Medulla oblongata (tissue), 1 donor: ENCODE measurements at regions not wholly inside any gene's neighbourhood (a gene's known extent, or its start where the extent isn't known, plus 50 kb on each side); places are given as distances from the start of the nearest gene placed in this dataset.

ENCODE experiments used
- DNase-seq: peaks from one replicate; pipeline ENCODE4 v3.0.0-alpha.2; 2015; ENCODE audit errors: extremely low spot score

DNA sequence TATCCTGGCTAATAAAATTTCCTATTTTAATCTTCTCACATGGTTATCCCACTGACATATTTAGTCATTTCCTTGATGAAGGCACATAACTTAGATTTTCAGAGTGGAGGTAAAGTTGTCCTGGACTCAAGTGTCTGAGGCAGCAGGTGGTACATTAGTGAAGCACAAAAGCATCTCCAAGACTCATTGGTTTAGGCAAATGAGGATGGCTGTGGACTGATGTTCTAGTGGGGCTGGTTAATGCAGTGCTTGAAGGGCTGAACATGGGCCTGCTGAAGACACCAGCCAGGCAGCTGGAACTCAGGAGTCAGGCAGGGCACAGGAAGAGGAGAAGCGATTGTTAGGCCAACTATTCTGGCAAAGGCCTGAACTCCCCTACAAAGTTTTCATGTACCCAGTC is 76.3 kb upstream of the SESN3 start:
- no peak for DNase-seq

DNA sequence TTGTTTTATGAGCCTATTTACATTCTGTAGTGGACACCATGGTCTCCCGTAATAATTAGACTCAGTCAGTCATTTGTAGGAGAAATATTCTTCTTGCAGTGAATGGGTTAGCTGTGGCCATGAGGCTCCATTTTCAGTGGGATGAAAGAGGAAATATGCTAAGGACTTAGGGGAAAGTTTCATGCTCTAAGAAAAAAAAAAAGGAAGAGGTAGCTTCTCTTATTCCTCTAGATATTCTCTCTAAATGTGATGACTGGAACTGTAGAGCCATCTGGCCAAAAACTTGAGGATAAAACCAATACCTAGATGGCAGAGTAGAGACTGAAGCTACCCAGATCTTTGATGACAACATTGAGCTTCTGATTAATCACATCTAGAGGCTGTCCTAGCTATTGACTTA is 75.8 kb upstream of the SESN3 start:
- peak; percentile 38 for DNase-seq

DNA sequence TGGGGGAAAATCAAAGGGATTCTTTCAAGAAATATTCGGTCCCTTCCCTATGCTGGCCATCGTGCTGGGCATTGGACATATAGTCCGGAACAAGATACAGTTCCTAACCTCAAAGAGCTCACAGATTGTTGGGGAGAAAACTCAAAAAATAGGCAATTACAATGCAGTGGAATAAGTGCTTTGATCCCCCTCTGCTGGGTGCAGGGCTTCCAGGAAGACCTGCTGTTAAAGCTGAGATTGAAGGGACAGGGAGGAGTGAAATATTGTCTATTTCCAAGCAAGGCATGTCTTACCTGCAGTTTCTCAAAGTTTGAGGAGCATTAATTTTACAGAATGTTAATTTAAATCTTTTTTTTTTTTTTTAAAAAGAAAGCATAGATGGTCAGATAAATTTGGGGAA is 75.1 kb upstream of the SESN3 start:
- DNase-seq: no peak

- DNase-seq: no peak
Measured at GRCh38 chr11:95305705-95306104, 74.7 kb upstream of the SESN3 start.

GRCh38 chr11:95304777-95305176 is 73.8 kb upstream of the SESN3 start:
- no peak for DNase-seq

DNA sequence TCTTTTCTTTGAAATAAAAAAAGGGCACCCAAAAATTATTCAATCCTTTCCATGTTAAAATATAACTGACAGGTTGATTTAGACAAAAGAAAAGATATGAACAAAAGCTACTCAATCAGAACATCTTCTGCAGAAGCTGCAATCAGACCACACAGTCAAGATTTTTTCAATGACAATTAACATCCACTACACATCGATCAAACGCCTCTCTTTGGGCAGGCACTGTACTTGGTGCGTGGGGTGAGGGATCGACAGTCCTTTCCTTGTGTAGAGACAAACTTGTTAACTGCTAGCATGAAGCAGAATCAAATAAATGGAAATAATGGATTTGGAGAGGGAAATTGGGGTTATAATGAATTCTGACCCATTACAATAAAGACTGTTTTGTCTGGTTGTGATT is 71.2 kb upstream of the SESN3 start:
- DNase-seq: no peak

- no peak for DNase-seq
Measured at GRCh38 chr11:95301474-95301873, 70.5 kb upstream of the SESN3 start.

- no peak for DNase-seq
Measured at GRCh38 chr11:95299078-95299679, 68.2 kb upstream of the SESN3 start.

DNA sequence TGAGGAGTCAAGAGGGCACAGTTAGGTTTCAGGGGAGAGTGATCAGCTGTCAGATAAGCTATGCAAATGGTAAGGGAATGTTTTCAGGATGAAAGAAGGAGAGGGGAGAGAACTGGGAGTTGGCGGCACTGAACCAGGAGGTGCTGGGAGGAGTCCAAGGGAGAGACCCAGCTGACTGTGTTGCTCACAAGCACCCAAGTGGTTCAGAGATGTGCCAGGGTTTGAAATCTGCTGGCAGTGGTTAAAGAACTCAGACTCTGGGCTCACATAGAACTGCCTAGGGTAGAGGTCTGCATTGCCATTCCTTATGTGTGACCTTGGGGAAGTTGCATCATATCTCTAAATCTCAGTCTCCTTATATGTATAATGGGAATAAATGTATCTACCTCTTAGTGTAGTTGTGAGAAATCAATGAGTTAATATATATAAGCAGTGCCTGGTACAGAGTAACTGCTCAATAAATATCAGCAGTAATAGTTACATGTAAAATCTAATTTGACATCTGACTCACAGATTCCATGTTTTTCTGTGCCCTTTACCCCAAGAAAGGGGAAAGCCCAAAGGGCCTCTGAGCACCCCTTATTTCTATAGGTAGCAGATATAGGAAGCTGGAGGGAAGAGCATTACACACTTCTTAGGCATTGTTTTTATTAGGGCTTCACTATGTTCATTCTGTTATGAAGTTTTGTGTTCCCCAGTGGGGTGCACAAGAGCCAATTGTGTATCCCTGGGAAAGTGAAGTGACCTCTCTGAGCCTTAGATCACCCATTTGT is 66.9 kb upstream of the SESN3 start:
- no peak for DNase-seq

DNA sequence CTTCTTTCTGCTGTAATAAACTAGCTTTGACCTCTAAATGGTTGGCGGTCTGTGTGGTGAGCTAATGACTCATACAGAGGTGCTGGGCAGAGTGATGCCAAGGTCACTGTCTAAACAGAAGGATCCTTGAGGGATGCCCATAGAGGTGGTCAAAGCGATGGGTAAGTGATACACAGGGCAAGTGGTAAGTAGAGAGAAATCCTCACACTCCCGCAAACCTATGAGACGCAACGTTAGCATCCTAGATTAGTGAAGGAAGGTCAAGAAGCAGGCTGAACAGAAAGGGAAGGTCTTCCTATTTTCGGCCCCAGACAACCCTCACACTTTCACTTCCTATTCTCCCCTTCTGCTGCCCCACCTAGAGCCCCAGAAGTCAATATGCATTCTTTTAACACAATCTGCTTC is 65.6 kb upstream of the SESN3 start:
- peak; percentile 48 for DNase-seq

DNA sequence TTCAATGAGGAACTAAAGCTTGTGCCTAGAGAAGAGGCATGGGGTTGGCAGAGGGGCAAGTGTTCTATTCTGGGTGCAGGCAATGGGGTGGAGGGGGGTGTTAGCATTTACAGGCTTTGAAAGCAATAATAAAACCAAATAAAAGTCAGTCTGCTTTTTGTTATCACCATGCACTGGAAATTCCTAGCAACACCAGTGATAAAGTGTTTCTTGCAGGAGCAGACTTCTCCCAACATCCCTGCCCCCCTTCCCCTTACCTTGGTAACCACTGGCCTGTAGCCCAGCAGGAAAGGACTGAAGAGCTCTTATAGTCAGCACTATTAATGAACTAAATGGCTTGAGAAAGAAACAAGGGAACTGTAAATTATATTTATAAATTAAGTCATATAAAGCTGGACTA is 65.2 kb upstream of the SESN3 start:
- DNase-seq: no peak

- no peak for DNase-seq
Measured at GRCh38 chr11:95295382-95296149, 64.6 kb upstream of the SESN3 start.

DNA sequence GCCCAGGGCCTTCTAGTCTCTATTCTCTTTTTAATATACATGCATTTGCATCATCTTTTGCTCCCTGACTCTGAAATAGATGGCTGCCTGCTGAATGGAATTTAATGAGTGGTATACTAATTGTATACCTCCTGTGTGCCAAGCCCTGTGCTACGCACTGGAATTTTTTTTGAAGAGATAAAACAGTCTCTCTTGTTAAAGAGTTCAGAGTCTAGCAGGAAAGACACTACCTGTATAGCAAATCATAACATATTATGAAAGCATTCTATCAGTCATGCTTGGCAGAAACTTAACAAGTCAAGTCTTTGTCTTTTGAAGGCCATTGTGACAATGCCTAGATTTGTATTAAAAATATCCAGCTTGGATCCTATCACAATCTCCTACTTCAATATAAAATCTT is 63.7 kb upstream of the SESN3 start:
- no peak for DNase-seq

GRCh38 chr11:95293116-95293515 is 62.1 kb upstream of the SESN3 start:
- DNase-seq: no peak

DNA sequence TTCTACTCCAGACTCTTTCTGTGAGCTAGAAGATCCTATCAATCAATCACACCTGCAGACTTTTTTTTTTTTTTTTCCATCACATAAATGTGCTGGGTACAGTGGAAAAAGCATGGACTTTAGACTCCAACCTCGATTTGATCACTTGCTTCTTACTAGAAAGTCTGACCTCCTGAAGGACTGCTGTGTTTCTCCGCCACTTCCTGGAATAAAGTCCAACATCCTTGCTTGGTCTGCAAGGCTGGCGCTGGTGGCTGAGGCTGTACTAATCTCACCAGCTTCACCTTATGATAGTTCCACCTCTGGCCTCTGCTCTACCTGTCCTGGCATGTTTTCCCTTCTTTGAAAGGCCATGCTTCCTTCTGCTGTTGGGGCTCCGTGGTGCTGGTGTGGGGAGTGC is 60.9 kb upstream of the SESN3 start:
- DNase-seq: no peak

GRCh38 chr11:95289378-95290101 is 58.5 kb upstream of the SESN3 start:
- DNase-seq: no peak

DNA sequence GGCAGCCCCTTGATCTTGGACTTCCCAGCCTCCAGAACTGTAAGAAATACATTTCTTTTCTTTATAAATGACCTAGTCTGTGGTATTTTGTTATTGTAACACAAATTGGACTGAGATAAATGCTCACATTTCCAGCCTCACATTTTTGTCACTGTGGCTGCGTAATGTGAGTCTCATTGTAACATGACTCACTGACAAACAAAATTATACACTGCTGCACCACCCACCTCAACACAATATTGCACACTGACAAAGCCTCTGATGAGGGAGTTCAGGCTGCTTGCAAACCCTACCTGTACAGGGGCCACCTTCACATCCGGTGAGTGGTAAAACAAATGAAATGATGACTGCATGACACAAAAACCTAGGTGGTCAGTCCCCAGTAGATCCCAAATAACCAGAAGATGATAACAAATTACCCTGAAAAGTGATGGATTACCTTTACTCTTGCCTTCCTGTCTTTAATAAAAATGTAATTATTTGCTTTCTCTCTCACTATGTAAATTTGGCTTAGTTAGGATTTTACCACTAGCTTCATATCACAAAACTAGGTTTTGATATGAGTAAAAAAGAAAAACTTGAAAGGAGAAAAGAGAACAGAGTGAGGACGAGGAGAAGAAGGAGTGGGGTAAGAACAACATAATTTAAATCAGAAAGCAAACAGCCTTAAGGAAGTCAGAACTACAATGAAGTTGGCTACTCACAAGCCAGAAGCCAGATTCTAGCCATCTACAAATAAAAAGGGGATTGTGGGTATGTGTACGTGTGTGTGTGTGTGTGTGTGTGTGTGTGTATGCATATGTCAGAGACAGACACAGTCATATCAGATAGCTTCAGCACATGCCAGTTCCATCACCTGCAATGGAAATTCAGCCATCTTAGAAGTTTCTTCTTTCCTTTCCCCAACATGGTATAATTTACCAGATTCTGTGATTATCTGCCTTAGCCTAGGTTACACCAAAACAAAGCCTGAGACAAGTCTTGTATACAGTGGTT is 53.4 kb upstream of the SESN3 start:
- no peak for DNase-seq

GRCh38 chr11:95283650-95284049 is 52.6 kb upstream of the SESN3 start:
- no peak for DNase-seq

DNA sequence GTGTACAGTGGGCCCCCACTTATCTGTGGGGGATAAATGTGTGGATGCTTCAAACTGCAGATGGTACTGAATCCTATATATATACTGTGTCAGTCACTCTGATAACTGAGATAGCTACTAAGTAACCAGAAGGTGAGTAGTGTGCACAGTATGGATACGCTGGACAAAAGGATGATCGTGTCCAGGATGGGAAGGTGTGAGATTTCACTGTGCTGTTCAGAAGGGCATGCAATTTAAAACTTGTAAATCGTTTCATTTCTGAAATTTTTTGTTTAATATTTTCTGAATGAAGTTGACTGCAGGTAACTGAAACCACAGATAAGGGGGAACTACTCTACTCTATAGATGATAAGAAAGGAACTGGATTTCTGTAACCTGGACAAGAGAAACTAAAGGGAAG is 52.1 kb upstream of the SESN3 start:
- no peak for DNase-seq

- DNase-seq: no peak
Measured at GRCh38 chr11:95282291-95282751, 51.3 kb upstream of the SESN3 start.
